Activated CD8-positive, alpha-beta T cell treated with anti-CD3 and anti-CD28 coated beads for 36 hours (primary cell): ENCODE measurements at regions not wholly inside any gene's neighbourhood (a gene's known extent, or its start where the extent isn't known, plus 50 kb on each side); places are given as distances from the start of the nearest gene placed in this dataset.

Experiments used
- ATAC-seq: fragments of 200-7000 bp; cut with Tn5 transposase; one replicate; pipeline ENCODE4 v1.10.0; 2021; ENCODE audit warnings: mild to moderate bottlenecking, moderate library complexity
- CTCF ChIA-PET: fragments of 350-600 bp; sonication (Branson Sonifier 250); formaldehyde crosslinking; loops from one replicate; lab custom pipeline; 2021; ENCODE audit warnings: antibody characterized with exemption; lab: Charles Lee
- POLR2A ChIA-PET: fragments of 350-600 bp; sonication (Branson Sonifier 250); formaldehyde crosslinking; loops from one replicate; lab custom pipeline; 2021; ENCODE audit warnings: antibody characterized with exemption; lab: Charles Lee
- DNase-seq: peaks from one replicate; pipeline ENCODE4 v3.0.0-alpha.2; 2020
- H3K27ac Mint-ChIP-seq: one replicate; pipeline ENCODE4 v1.8.0; 2021; ENCODE audit warnings: mild to moderate bottlenecking, mixed read lengths
- H3K27me3 Mint-ChIP-seq: one replicate; pipeline ENCODE4 v1.8.0; 2021; ENCODE audit warnings: mixed read lengths
- H3K36me3 Mint-ChIP-seq: one replicate; pipeline ENCODE4 v1.8.0; 2021; ENCODE audit warnings: low read depth, mixed read lengths
- H3K4me1 Mint-ChIP-seq: one replicate; pipeline ENCODE4 v1.8.0; 2021; ENCODE audit warnings: low read depth, mixed read lengths
- H3K4me3 Mint-ChIP-seq: one replicate; pipeline ENCODE4 v1.8.0; 2021; ENCODE audit warnings: mild to moderate bottlenecking, moderate library complexity, mixed read lengths
- H3K9me3 Mint-ChIP-seq: one replicate; pipeline ENCODE4 v1.8.0; 2021; ENCODE audit warnings: mixed read lengths
- intact Hi-C: fragments of 100-400 bp; cut with micrococcal nuclease; formaldehyde crosslinking; loops from one replicate; pipeline ENCODE4 v1.10.0; 2022
- TF ChIP-seq, protein P1 (sequence below): fragments of 200-600 bp; IDR thresholded peaks from one replicate; pipeline ENCODE4 v1.8.0; 2022; ENCODE audit warnings: antibody characterized with exemption, mild to moderate bottlenecking

DNA sequence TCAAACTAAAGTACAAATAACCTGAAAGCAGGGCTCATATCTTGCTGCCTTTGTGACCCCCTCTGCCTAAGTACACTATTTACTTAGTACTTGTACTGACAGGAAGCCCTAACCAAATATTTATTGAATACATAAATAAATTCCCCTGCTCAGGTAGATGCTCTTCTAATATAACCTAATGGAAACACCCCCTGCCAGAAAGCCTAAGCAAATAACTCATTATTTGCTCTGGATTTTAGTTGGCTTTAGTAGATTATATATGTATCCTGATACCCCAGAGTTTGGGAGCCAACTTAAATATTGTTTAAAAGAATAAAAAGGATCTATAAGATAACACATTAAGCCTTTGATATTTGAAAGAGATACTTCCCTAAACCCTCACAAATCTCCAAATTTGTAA lies 318.2 kb downstream of the PPP1R2C start:
- Mint-ChIP-seq H3K27ac (no peak overlapping the region), H3K27me3 (no peaks in the 10 kb centered on the region), H3K9me3 (no peaks in the 10 kb centered on the region), H3K4me3 (no peak overlapping the region), H3K4me1 (no peaks in the 10 kb centered on the region), H3K36me3 (no peaks in the 10 kb centered on the region)
- ChIA-PET CTCF (no interaction called here), POLR2A (no interaction called here)
- ATAC-seq: no peak
- intact Hi-C loops: no loop called here
- TF ChIP-seq, protein P1, sequence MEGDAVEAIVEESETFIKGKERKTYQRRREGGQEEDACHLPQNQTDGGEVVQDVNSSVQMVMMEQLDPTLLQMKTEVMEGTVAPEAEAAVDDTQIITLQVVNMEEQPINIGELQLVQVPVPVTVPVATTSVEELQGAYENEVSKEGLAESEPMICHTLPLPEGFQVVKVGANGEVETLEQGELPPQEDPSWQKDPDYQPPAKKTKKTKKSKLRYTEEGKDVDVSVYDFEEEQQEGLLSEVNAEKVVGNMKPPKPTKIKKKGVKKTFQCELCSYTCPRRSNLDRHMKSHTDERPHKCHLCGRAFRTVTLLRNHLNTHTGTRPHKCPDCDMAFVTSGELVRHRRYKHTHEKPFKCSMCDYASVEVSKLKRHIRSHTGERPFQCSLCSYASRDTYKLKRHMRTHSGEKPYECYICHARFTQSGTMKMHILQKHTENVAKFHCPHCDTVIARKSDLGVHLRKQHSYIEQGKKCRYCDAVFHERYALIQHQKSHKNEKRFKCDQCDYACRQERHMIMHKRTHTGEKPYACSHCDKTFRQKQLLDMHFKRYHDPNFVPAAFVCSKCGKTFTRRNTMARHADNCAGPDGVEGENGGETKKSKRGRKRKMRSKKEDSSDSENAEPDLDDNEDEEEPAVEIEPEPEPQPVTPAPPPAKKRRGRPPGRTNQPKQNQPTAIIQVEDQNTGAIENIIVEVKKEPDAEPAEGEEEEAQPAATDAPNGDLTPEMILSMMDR: no peak
- DNase-seq: no peak

DNA sequence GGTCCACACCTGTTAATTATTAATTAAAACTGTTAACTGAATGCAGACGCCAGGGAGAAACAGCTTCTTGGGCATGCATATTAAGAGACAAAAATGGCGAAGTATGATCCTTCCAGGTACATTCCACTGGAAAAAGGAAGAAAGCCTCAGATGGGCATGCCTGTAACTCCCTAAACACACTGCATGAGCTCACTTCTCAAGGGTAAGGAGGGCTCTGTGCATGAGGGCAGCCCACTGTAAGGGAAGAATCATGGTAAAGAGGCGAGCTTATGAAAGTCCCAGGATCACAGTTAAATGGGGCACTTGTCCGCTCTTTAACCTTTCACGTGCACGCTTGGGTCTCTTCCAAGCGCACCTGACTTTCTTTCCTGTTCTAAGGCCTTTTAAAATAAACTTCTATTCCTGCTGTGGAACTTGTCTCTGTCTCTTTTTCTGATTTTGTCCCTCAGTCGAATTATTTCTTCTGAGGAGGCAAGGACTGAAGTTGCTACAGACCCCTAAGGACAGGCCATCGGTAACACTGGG lies 321.7 kb downstream of the PPP1R2C start:
- intact Hi-C loops: no loop called here
- H3K27ac Mint-ChIP-seq: no peak overlapping the region
- POLR2A ChIA-PET: interaction anchor here (0.6 kb wide), 1 partner anchor 658 kb away, joined by 3 read pairs; no protein-coding TSS in a partner anchor

DNA sequence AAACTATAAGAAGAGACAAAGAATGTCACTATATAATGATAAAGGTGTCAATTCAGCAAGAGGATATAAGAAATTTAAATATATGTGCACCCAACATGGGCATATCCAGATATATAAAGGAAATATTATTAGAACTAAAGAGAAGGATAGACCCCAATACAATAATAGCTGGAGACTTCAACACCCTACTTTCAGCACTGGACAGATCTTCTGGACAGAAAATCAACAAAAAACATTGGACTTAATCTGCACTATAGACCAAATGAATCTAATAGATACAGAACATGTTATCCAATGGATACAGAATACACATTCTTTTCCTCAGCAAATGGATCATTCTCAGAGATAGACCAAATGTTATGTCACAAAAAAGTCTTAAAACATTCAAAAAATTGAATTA lies 327.7 kb downstream of the PPP1R2C start:
- H3K4me1 Mint-ChIP-seq: no peaks in the 10 kb centered on the region
- H3K36me3 Mint-ChIP-seq: no peaks in the 10 kb centered on the region
- H3K4me3 Mint-ChIP-seq: no peak overlapping the region
- no peaks in the 10 kb centered on the region for H3K27me3 Mint-ChIP-seq
- ChIA-PET CTCF (no interaction called here), POLR2A (no interaction called here)
- DNase-seq: no peak
- peaks cover 2% of the 10 kb centered on the region for H3K9me3 Mint-ChIP-seq
- no peak for ATAC-seq
- TF ChIP-seq, protein P1: no peak
- no peak overlapping the region for H3K27ac Mint-ChIP-seq
- intact Hi-C loops: no loop called here

More for the DNA sequence above, 321.7 kb downstream of the PPP1R2C start:
- Mint-ChIP-seq H3K9me3 (no peaks in the 10 kb centered on the region), H3K36me3 (no peaks in the 10 kb centered on the region), H3K4me1 (no peaks in the 10 kb centered on the region), H3K27me3 (no peaks in the 10 kb centered on the region), H3K4me3 (no peak overlapping the region)
- no peak for DNase-seq
- TF ChIP-seq, protein P1: no peak
- CTCF ChIA-PET: no interaction called here
- ATAC-seq: no peak

DNA sequence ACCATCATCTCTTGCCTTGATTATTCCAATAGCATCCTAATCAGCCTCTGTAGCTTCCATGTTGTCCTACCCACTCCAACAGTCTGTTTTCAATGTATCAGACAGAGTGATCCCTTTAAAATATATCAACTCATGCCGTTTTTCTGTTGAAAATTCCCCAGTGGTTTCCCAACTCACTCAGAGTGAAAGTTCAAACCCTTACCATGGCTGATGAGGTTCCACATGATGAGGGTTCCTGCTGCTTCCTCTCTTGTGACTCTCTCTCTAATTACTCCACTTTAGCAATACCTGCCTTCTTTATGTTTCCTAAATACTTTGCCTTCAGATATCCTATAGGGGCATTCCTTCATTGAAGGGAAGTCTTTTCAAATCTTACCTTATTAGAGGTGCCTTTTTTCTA lies 334.7 kb downstream of the PPP1R2C start:
- ChIA-PET CTCF (no interaction called here), POLR2A (interaction anchor here (0.5 kb wide), 1 partner anchor 1917 kb away, joined by 4 read pairs; no protein-coding TSS in a partner anchor)
- no peak overlapping the region for H3K27ac Mint-ChIP-seq
- no peak overlapping the region for H3K4me3 Mint-ChIP-seq
- no peak for DNase-seq
- TF ChIP-seq, protein P1: no peak
- ATAC-seq: no peak
- H3K9me3 Mint-ChIP-seq: peaks cover 6% of the 10 kb centered on the region
- H3K27me3 Mint-ChIP-seq: no peaks in the 10 kb centered on the region
- intact Hi-C loops: no loop called here
- no peaks in the 10 kb centered on the region for H3K36me3 Mint-ChIP-seq
- H3K4me1 Mint-ChIP-seq: peaks cover 7% of the 10 kb centered on the region

DNA sequence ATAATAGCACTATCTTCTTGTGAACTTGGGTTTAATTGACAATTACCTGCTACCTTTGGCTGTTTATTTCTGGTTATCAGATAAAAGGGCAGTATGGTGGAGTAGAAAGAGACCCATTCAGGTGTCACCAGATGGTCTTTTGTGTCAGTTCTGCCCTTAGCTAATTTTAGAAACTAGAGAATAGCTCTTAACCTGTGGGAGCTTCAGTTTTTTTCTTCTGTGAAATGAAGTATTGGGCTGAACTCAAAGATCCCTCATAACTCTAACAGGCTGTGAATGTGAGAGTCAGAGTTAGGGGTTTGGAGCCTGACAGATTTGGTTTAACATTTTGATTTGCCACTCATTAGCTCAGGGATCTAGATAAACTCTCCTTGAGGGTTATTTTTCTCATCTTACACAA lies 335.2 kb downstream of the PPP1R2C start:
- no peaks in the 10 kb centered on the region for H3K27me3 Mint-ChIP-seq
- peaks cover 12% of the 10 kb centered on the region for H3K4me1 Mint-ChIP-seq
- ChIA-PET CTCF (no interaction called here), POLR2A (interaction anchor here (0.5 kb wide), 1 partner anchor 1918 kb away, joined by 4 read pairs; no protein-coding TSS in a partner anchor)
- ATAC-seq: no peak
- no peaks in the 10 kb centered on the region for H3K36me3 Mint-ChIP-seq
- H3K9me3 Mint-ChIP-seq: peaks cover 6% of the 10 kb centered on the region
- intact Hi-C loops: no loop called here
- no peak for DNase-seq
- TF ChIP-seq, protein P1: no peak
- no peak overlapping the region for H3K4me3 Mint-ChIP-seq
- no peak overlapping the region for H3K27ac Mint-ChIP-seq
